ENCODE measurements at regions not wholly inside any gene's neighbourhood (a gene's known extent, or its start where the extent isn't known, plus 50 kb on each side); places are given as distances from the start of the nearest gene placed in this dataset.

- DNase-seq = no peak
Measured at GRCh38 chr17:53148058-53148457, 674.7 kb upstream of the KIF2B start.

DNA sequence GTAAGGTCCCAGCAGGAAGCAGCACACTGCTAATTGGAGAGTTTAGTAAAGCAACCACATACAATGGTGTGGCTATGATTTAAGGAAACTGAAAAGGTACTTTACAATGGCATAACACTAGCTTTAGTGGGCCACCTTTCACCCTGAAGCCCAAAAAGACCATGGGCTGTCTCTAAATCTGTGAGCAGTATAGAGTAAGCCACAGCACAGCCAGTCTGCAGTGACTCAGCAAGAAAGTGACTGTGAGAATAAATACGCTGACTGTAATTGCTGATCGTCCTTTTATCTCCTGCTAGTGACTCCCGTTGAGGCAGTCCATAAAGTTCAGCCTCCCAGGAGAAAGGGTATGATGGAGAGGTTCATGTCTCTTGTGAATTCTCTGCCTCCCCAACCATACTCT lies 679.8 kb upstream of the KIF2B start:
- no peak for DNase-seq

- no peak for DNase-seq
Measured at GRCh38 chr17:53141731-53142130, 681.0 kb upstream of the KIF2B start.

GRCh38 chr17:53141280-53141679 lies 681.4 kb upstream of the KIF2B start:
- no peak for DNase-seq

GRCh38 chr17:53137869-53138268 lies 684.9 kb upstream of the KIF2B start:
- no peak for DNase-seq

- no peak for DNase-seq
Measured at GRCh38 chr17:53135969-53136368, 686.8 kb upstream of the KIF2B start.

GRCh38 chr17:53134548-53134947 lies 688.2 kb upstream of the KIF2B start:
- DNase-seq = no peak

GRCh38 chr17:53133876-53134275 lies 688.9 kb upstream of the KIF2B start:
- DNase-seq = no peak

GRCh38 chr17:53129863-53130262 lies 692.9 kb upstream of the KIF2B start:
- no peak for DNase-seq

DNA sequence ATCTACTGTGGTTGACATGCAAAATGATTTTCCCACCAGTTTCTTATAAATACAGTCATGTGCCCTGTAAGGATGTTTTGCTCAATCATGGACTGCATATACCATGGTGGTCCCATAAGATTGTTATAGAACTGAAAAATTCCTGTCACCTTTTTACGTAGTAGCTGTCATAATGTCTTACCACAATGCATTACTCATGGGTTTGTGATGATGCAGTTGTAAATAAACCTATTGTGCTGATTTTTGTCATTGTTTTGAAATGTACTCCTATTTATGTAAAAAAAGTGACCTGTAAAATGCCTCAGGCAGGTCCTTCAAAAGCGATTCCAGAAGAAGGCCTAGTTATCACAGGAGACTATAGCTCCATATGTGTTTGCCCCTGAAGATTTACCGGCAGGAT lies 695.4 kb upstream of the KIF2B start:
- no peak for DNase-seq

DNA sequence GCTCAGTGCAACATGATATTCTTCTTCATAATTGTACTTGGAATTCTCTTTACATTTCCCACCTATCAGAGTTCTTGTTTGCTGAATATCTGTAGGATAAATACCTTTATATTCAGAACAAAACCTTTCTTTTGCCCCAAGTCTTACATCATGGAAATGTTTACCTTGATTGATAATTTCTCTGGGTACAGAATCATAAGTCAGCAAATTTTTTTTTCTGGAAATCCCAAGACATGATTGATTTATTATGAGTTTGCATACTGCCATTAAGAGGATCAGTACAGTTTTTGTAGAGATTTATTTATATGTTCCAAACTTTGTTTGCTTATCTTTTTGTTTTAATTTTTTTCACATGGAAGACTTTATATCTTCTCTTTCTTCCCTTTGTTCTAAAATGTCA lies 699.8 kb upstream of the KIF2B start:
- DNase-seq = no peak

- DNase-seq = no peak
Measured at GRCh38 chr17:53119773-53120172, 703.0 kb upstream of the KIF2B start.

- DNase-seq = no peak
Measured at GRCh38 chr17:53118948-53119347, 703.8 kb upstream of the KIF2B start.

- DNase-seq = no peak
Measured at GRCh38 chr17:53106886-53107285, 715.8 kb upstream of the KIF2B start.

GRCh38 chr17:53101706-53102105 lies 721.0 kb upstream of the KIF2B start:
- no peak for DNase-seq

DNA sequence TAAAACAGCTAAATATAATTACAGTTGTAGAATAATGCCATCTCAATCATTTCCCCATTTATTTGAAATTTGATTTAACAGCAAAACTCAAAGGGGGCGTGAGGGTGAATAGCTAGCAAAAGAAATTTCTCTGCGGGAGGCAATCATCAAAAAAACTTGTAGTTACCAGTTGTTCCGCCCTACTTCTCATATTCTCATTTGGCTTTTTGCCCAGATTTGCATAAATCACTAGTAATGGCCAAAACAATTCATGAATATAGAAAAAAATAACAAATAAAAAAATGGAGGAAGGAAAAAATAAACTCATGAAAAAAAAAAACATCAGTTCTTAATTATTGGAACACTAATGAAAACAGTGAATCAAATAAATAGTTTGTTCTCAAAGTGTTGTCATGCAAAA lies 722.6 kb upstream of the KIF2B start:
- no peak for DNase-seq

GRCh38 chr17:53093391-53093790 lies 729.3 kb upstream of the KIF2B start:
- no peak for DNase-seq

- no peak for DNase-seq
Measured at GRCh38 chr17:53092072-53092471, 730.7 kb upstream of the KIF2B start.

- DNase-seq = no peak
Measured at GRCh38 chr17:53090770-53091169, 732.0 kb upstream of the KIF2B start.

DNA sequence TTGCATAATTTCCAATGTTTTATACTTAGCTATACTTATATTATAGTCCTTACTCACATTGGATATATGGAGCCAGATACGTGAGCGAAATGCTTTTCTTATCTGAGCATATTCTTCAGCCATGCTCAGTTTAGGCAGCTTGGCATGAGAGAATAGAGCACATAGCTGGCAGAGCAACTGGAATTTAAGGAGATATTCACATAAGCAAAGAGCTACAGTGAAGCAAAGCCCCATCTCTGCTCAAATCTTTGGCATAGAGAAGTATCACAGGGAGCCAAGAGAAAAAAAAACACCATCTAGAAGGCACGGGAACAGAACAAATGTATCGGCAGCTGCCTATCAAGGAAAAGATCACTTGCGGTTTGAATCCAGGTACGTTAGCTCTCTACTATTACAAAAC lies 734.2 kb upstream of the KIF2B start:
- DNase-seq = no peak

DNA sequence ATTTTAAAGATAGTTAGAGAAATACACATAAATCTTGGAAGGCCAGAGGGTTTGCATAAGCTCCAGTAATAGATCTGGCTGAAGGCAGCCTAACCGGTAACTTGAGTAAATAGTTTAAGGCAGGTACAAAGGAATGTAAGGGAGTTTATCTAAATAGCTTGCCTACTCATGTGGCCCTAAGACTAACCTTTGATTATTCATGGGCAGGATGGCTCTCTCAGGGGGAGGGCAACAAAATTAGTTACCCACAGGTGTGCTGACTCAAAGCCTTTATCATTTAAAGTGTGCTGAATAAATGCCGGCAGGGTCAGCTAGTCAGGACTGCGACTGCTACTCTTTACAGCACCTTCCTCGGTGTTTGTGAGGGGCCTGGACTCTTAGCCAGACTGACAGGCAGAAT lies 761.3 kb upstream of the KIF2B start:
- DNase-seq = peak; percentile 84

DNA sequence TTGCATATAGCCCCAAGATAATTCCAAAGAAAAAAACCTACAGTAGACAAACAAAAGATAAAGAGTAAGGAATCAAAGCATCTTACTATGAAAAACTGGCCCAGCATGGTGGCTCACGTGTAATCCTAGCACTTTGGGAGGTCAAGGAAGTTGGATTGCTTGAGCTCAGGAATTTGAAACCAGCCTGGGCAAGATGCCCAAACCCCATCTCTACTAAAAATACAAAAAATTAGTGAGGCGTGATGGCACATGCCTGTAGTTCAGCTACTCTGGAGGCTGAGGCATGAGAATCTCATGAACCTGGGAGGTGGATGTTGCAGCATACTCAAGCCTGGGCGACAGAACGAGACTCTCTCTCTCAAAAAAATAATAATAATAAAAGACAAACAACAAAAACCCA lies 764.7 kb upstream of the KIF2B start:
- peak; percentile 86 for DNase-seq

GRCh38 chr17:53046781-53047180 lies 775.9 kb upstream of the KIF2B start:
- DNase-seq = no peak

DNA sequence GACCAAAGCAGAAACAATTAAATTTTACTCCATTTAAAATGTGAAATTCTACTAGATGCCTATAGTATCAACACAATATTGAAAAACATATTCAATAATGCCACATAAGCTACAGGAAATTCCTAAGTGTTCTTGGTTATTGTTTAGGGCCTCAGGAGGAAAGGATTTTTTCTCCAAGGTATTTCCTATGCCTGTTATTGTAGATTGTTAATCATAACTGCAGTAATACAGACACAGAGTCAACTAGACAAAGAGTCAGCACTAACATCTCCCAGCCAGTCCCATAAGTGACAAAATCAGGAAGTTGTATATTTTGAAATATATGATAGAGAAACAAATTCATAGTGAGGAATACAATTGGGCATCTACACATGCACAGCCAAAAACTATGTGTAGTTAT lies 782.7 kb upstream of the KIF2B start:
- DNase-seq = no peak

DNA sequence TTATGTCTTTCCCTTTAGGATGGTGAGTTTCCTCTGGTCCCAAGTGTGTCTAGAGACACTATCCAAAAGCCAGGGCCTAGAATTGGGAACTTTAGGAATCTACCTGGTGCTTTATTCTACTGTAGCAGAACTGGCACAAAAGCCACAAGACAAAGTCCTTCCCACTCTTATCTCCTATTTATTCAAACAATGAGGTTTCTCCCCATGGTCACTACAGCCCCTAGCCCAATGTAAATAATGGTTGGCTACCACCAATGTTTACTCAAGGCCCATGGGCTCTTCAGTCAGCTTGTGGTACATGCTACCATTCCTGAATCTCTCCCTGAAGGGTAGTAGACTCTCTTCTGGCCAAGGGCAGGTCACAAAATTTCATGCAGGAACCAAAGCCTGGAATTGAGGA lies 789.4 kb upstream of the KIF2B start:
- DNase-seq = no peak

DNA sequence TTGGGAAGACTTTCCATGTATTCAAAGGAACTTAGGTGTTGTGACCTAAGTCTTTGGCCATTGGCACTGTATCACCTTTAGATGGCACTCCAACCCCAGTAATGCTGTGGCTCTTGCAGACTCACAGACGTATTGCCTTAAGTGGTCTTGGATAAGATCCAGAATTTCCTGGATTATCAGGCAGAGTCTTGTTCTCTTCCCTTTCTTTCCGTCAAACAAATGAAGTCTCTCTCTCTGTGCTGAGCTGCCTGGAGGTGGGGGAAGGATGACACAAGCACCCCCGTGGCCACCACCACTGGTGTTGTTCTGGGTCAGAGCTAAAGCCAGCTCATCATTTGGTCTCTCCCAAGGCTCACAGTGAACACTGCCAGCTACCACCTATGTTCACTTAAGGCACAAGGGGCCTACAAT lies 789.9 kb upstream of the KIF2B start:
- peak; percentile 65 for DNase-seq

Measured in kidney glomerular epithelial cell (primary cell).